ENCODE measurements at regions not wholly inside any gene's neighbourhood (a gene's known extent, or its start where the extent isn't known, plus 50 kb on each side); places are given as distances from the start of the nearest gene placed in this dataset.

- POLR2A ChIA-PET, result no interaction called here
- Histone ChIP-seq H3K4me1 (ENCODE audit: control insufficient read depth, insufficient read depth, low read length) (no peaks in the 10 kb centered on the region), H3K27ac (ENCODE audit: extremely low read depth, low read depth, low read length) (no peak overlapping the region), H3K36me3 (ENCODE audit: control insufficient read depth in 2 of 2, insufficient read depth in 1 of 2, low read length in 2 of 2) (no peaks in the 10 kb centered on the region), H3K9me3 (ENCODE audit: control insufficient read depth, insufficient read depth, low read depth, low read length) (no peaks in the 10 kb centered on the region), H3K4me3 (ENCODE audit: low read depth, low read length) (no peak overlapping the region)
- no peak for TF ChIP-seq ZNF221 (tag by site-specific recombination; IDR thresholded peaks at IDR 0.05; ENCODE audit: borderline replicate concordance)
- no peak for TF ChIP-seq ZNF391 (tag by site-specific recombination; IDR thresholded peaks at IDR 0.05; ENCODE audit: borderline replicate concordance, low read depth)
- TF ChIP-seq ZNF660 (tag by site-specific recombination; IDR thresholded peaks at IDR 0.05), result no peak
- TF ChIP-seq ZBTB26 (tag by site-specific recombination; optimal IDR thresholded peaks at IDR 0.05), result no peak
- no peak for TF ChIP-seq ZNF133 (tag by site-specific recombination; IDR thresholded peaks at IDR 0.05)
- no peak for TF ChIP-seq ZNF658 (tag by site-specific recombination; IDR thresholded peaks at IDR 0.05)
- TF ChIP-seq KLF16 (tag by site-specific recombination; IDR thresholded peaks at IDR 0.05), result no peak
- no peak for TF ChIP-seq SP2 (tag by site-specific recombination; IDR thresholded peaks at IDR 0.05)
- CTCF ChIA-PET, result interaction anchor here (0.6 kb wide), 1 partner anchor 35 kb away, joined by 3 read pairs; no protein-coding TSS in a partner anchor
Measured at GRCh38 chr9:14967450-14968321, 57.5 kb upstream of the FREM1 start.

GRCh38 chr9:14962193-14962882 lies 52.1 kb upstream of the FREM1 start:
- H3K4me3 ChIP-seq (ENCODE audit: low read depth, low read length), result no peak overlapping the region
- ChIA-PET CTCF (interaction anchor here (0.6 to 0.9 kb wide), 2 partner anchors 57 to 658 kb away, joined by 3 read pairs; no protein-coding TSS in a partner anchor), POLR2A (no interaction called here)
- no peaks in the 10 kb centered on the region for H3K36me3 ChIP-seq (ENCODE audit: control insufficient read depth in 2 of 2, insufficient read depth in 1 of 2, low read length in 2 of 2)
- H3K4me1 ChIP-seq (ENCODE audit: control insufficient read depth, insufficient read depth, low read length), result no peaks in the 10 kb centered on the region
- no peak overlapping the region for H3K27ac ChIP-seq (ENCODE audit: extremely low read depth, low read depth, low read length)
- no peaks in the 10 kb centered on the region for H3K9me3 ChIP-seq (ENCODE audit: control insufficient read depth, insufficient read depth, low read depth, low read length)
- TF ChIP-seq ZNF571 (tag by site-specific recombination; IDR thresholded peaks at IDR 0.05), result no peak
- TF ChIP-seq PRDM10 (tag by site-specific recombination; IDR thresholded peaks at IDR 0.05), result peak; percentile 40

GRCh38 chr9:14961372-14962068 lies 51.3 kb upstream of the FREM1 start:
- no peaks in the 10 kb centered on the region for H3K9me3 ChIP-seq (ENCODE audit: control insufficient read depth, insufficient read depth, low read depth, low read length)
- ChIA-PET POLR2A (no interaction called here), CTCF (interaction anchor here (0.6 kb wide), 1 partner anchor 658 kb away, joined by 3 read pairs; no protein-coding TSS in a partner anchor)
- H3K4me3 ChIP-seq (ENCODE audit: low read depth, low read length), result no peak overlapping the region
- no peak overlapping the region for H3K27ac ChIP-seq (ENCODE audit: extremely low read depth, low read depth, low read length)
- no peaks in the 10 kb centered on the region for H3K4me1 ChIP-seq (ENCODE audit: control insufficient read depth, insufficient read depth, low read length)
- no peaks in the 10 kb centered on the region for H3K36me3 ChIP-seq (ENCODE audit: control insufficient read depth in 2 of 2, insufficient read depth in 1 of 2, low read length in 2 of 2)
- no peak for TF ChIP-seq ZNF157 (tag by site-specific recombination; IDR thresholded peaks at IDR 0.05)
- no peak for TF ChIP-seq ZNF561 (tag by site-specific recombination; IDR thresholded peaks at IDR 0.05; ENCODE audit: borderline replicate concordance)
- TF ChIP-seq SP7 (tag by site-specific recombination; IDR thresholded peaks at IDR 0.05), result no peak
- TF ChIP-seq ZNF843 (tag by site-specific recombination; IDR thresholded peaks at IDR 0.05), result no peak
- no peak for TF ChIP-seq ZNF280D (tag by site-specific recombination; IDR thresholded peaks at IDR 0.05)
- no peak for TF ChIP-seq ZBTB6 (tag by site-specific recombination; IDR thresholded peaks at IDR 0.05)
- no peak for TF ChIP-seq ZNF677 (tag by site-specific recombination; IDR thresholded peaks at IDR 0.05)
- no peak for TF ChIP-seq YY2 (tag by site-specific recombination; IDR thresholded peaks at IDR 0.05)
